HepG2 (cell line): ENCODE measurements at regions not wholly inside any gene's neighbourhood (a gene's known extent, or its start where the extent isn't known, plus 50 kb on each side); places are given as distances from the start of the nearest gene placed in this dataset.

Experiments used
- ATAC-seq: fragments of 200-7000 bp; cut with Tn5 transposase; 3 replicates; pipeline ENCODE4 v1.9.1; 2020; ENCODE audit warnings: mild to moderate bottlenecking, moderate library complexity
- BruUV-seq: library from RNA; stranded (reverse); fragments of 400-500 nt; replicated peaks from 2 replicates; lab custom pipeline; 2021; lab: Mats Ljungman, UMichigan
- CTCF ChIA-PET: fragments of 300-600 bp; formaldehyde crosslinking; extraction: SDS; loops from one replicate; lab custom pipeline; 2021; ENCODE audit warnings: low total read pairs, inconsistent platforms, low intra/inter-chr PET ratio; lab: Yijun Ruan, JAX
- POLR2A ChIA-PET: fragments of 350-600 bp; sonication (Branson Sonifier 250); formaldehyde crosslinking; loops from one replicate; lab custom pipeline; 2020; ENCODE audit warnings: antibody characterized with exemption, inconsistent platforms; lab: Yijun Ruan, JAX
- DNase-seq: peaks from one replicate; pipeline ENCODE4 v3.0.0-alpha.2; 2015; ENCODE audit warnings: low spot score
- FAIRE-seq: peaks from 3 replicates; lab custom pipeline; 2011; peaks lifted over from hg19 to GRCh38; lab: Jason Lieb, UNC
- H2AFZ ChIP-seq: one replicate; pipeline ENCODE4 v1.6.1; 2011; ENCODE audit warnings: low read length, inconsistent platforms
- H3K27ac ChIP-seq: fragments of 300-600 bp; 3 replicates; pipeline ENCODE4 v1.8.0; 2011; ENCODE audit warnings: mixed run types, mild to moderate bottlenecking, mixed read lengths, low read length, inconsistent platforms; ENCODE audit not compliant: insufficient read depth; ENCODE audit errors: extremely low read length
- H3K27me3 ChIP-seq, 2 experiments: fragments of 200-600 bp in 1 of 2; 2 replicates in 1 of 2; 3 replicates in 1 of 2; pipeline versions ENCODE4 v1.6.0 to v1.8.0; 2011; ENCODE audit warnings: low read length in 2 of 2, mild to moderate bottlenecking in 2 of 2, moderate library complexity in 2 of 2, inconsistent platforms in 1 of 2; ENCODE audit not compliant: insufficient read depth in 2 of 2, control insufficient read depth in 1 of 2
- H3K36me3 ChIP-seq, 2 experiments: fragments of 200-600 bp in 1 of 2; replicated peaks in 1 of 2; 2 replicates in 1 of 2; 3 replicates in 1 of 2; pipeline versions ENCODE4 v1.5.1 to v1.8.0; 2011; ENCODE audit warnings: low read length in 2 of 2, inconsistent platforms in 1 of 2; ENCODE audit not compliant: insufficient read depth in 2 of 2, control insufficient read depth in 1 of 2
- H3K4me1 ChIP-seq: 2 replicates; pipeline ENCODE4 v1.5.1; 2012; ENCODE audit warnings: low read length, inconsistent platforms; ENCODE audit not compliant: insufficient read depth
- H3K4me2 ChIP-seq: 2 replicates; pipeline ENCODE4 v1.6.0; 2011; ENCODE audit warnings: low read depth, low read length, inconsistent platforms
- H3K4me3 ChIP-seq, 3 experiments: fragments of 200-600 bp in 1 of 3; sonication (generic), shearing (Covaris generic) in 1 of 3; replicated peaks in 1 of 3; 2 replicates each; pipeline ENCODE4 v1.5.1; 2011 to 2016; ENCODE audit warnings: low read length in 3 of 3, inconsistent platforms in 2 of 3, low read depth in 2 of 3, mild to moderate bottlenecking in 2 of 3, control low read depth in 1 of 3, mixed read lengths in 1 of 3; ENCODE audit not compliant: insufficient read depth in 1 of 3
- H3K79me2 ChIP-seq: one replicate; pipeline ENCODE4 v1.6.1; 2011; ENCODE audit warnings: low read length, inconsistent platforms; ENCODE audit not compliant: insufficient read depth
- H3K9ac ChIP-seq: 2 replicates; pipeline ENCODE4 v1.6.0; 2011; ENCODE audit warnings: mild to moderate bottlenecking, low read depth, low read length, inconsistent platforms; ENCODE audit not compliant: insufficient read depth
- H3K9me3 ChIP-seq: 2 replicates; pipeline ENCODE4 v1.5.1; 2012; ENCODE audit warnings: mild to moderate bottlenecking, low read length
- H4K20me1 ChIP-seq: 2 replicates; pipeline ENCODE4 v1.6.0; 2011; ENCODE audit warnings: inconsistent platforms, mild to moderate bottlenecking, low read length, moderate library complexity; ENCODE audit not compliant: insufficient read depth
- DPF2 ChIP-seq: sonication (generic); formaldehyde crosslinking; IDR thresholded peaks from 2 replicates; pipeline ENCODE4 v1.4.0; 2020; ENCODE audit warnings: mild to moderate bottlenecking, low read depth, missing genetic modification reagents, borderline replicate concordance
- HIVEP1 ChIP-seq: sonication (generic); formaldehyde crosslinking; IDR thresholded peaks from 2 replicates; pipeline ENCODE4 v1.4.0; 2020; ENCODE audit warnings: mild to moderate bottlenecking, missing genetic modification reagents
- PHB2 ChIP-seq: fragments of 450-650 bp; IDR thresholded peaks from 2 replicates; pipeline ENCODE4 v1.6.1; 2018; ENCODE audit not compliant: partially characterized antibody
- REXO4 ChIP-seq: sonication (generic); formaldehyde crosslinking; IDR thresholded peaks from 2 replicates; pipeline ENCODE4 v1.8.0; 2022; ENCODE audit warnings: missing genetic modification reagents, mild to moderate bottlenecking, borderline replicate concordance
- ZBTB7B ChIP-seq: sonication (generic); formaldehyde crosslinking; IDR thresholded peaks from 2 replicates; pipeline ENCODE4 v1.4.0; 2020; ENCODE audit warnings: missing genetic modification reagents
- ZNF24 ChIP-seq: fragments of 450-650 bp; IDR thresholded peaks from 2 replicates; pipeline ENCODE4 v1.6.1; 2017; ENCODE audit warnings: antibody characterized with exemption, mild to moderate bottlenecking
- ZNF337 ChIP-seq: sonication (generic); formaldehyde crosslinking; IDR thresholded peaks from 2 replicates; pipeline ENCODE4 v1.5.1; 2020; ENCODE audit warnings: missing genetic modification reagents, low read depth, mild to moderate bottlenecking, borderline replicate concordance
- ZNF550 ChIP-seq: sonication (generic); formaldehyde crosslinking; IDR thresholded peaks from 2 replicates; pipeline ENCODE4 v1.4.0; 2020; ENCODE audit warnings: mild to moderate bottlenecking, missing genetic modification reagents, borderline replicate concordance
- WGBS: methylation state at CpG from one replicate; pipeline ENCODE4 v1.1.6; 2017; ENCODE audit warnings: low lambda C conversion rate; 5-methylcytosine and 5-hydroxymethylcytosine counted together
- in situ Hi-C: cut with HindIII; loops from 2 replicates; pipeline ENCODE4 v1.10.0; 2017; ENCODE audit warnings: low pct_unique_long_range_greater_than_20kb; ENCODE audit not compliant: extremely low pct_ligation_motif_present
- intact Hi-C: fragments of 100-400 bp; cut with micrococcal nuclease; formaldehyde crosslinking; loops from one replicate; pipeline ENCODE4 v1.10.0; 2022; ENCODE audit not compliant: unreplicated experiment
- TF ChIP-seq, protein P1 (sequence below), 2 experiments: sonication (generic) in 1 of 2; formaldehyde crosslinking in 1 of 2; IDR thresholded peaks; 2 replicates each; pipeline versions ENCODE4 v1.4.0 to v1.6.1; 2016 to 2020; ENCODE audit warnings: borderline replicate concordance in 1 of 2, low read depth in 1 of 2, mild to moderate bottlenecking in 1 of 2, missing genetic modification reagents in 1 of 2
- TF ChIP-seq, protein P2 (sequence below): IDR thresholded peaks from 2 replicates; pipeline ENCODE4 v1.6.1; 2012; ENCODE audit warnings: low read length, improper control_type of control experiment
- TF ChIP-seq, protein P3 (sequence below): sonication (generic); formaldehyde crosslinking; IDR thresholded peaks from 2 replicates; pipeline ENCODE4 v1.4.0; 2020; ENCODE audit warnings: mild to moderate bottlenecking, missing genetic modification reagents

- TF ChIP-seq, protein P1, sequence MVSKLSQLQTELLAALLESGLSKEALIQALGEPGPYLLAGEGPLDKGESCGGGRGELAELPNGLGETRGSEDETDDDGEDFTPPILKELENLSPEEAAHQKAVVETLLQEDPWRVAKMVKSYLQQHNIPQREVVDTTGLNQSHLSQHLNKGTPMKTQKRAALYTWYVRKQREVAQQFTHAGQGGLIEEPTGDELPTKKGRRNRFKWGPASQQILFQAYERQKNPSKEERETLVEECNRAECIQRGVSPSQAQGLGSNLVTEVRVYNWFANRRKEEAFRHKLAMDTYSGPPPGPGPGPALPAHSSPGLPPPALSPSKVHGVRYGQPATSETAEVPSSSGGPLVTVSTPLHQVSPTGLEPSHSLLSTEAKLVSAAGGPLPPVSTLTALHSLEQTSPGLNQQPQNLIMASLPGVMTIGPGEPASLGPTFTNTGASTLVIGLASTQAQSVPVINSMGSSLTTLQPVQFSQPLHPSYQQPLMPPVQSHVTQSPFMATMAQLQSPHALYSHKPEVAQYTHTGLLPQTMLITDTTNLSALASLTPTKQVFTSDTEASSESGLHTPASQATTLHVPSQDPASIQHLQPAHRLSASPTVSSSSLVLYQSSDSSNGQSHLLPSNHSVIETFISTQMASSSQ (IDR thresholded peaks at IDR 0.05; ENCODE audit: low read depth): no peak
- TF ChIP-seq, protein P1 (CRISPR knock-in tag; IDR thresholded peaks at IDR 0.05; ENCODE audit: borderline replicate concordance): no peak
- TF ChIP-seq DPF2 (no peak), REXO4 (CRISPR knock-in tag) (no peak), PHB2 (no peak)
- TF ChIP-seq, all 625 proteins: peak for 0
These were observed 302.5 kb upstream of the UGT8 start (continued) for GRCh38 chr4:114296126-114296525.

- Histone ChIP-seq H4K20me1 (no peaks in the 10 kb centered on the region), H3K4me3 (no peak overlapping the region), H2AFZ (no peak overlapping the region), H3K4me1 (no peaks in the 10 kb centered on the region), H3K9me3 (no peaks in the 10 kb centered on the region), H3K4me2 (no peak overlapping the region), H3K9ac (no peak overlapping the region), H3K36me3 (no peaks in the 10 kb centered on the region), H3K79me2 (no peaks in the 10 kb centered on the region), H3K27me3 (no peaks in the 10 kb centered on the region; a peak in 1 of 5 replicates), H3K27ac (no peak overlapping the region)
- in situ Hi-C loops (no loop called here), intact Hi-C loops (no loop called here)
- ChIA-PET POLR2A (no interaction called here), CTCF (no interaction called here)
- FAIRE-seq: no peak
- DNase-seq: no peak
- WGBS: 28% methylated on average over 2 of the region's 2 CpGs
- no peak for ATAC-seq
- BruUV-seq: no TSS peak
- TF ChIP-seq ZBTB7B (no peak), ZNF337 (CRISPR knock-in tag) (no peak), ZNF550 (no peak), HIVEP1 (CRISPR knock-in tag) (no peak), ZNF24 (no peak)
- TF ChIP-seq, protein P2, sequence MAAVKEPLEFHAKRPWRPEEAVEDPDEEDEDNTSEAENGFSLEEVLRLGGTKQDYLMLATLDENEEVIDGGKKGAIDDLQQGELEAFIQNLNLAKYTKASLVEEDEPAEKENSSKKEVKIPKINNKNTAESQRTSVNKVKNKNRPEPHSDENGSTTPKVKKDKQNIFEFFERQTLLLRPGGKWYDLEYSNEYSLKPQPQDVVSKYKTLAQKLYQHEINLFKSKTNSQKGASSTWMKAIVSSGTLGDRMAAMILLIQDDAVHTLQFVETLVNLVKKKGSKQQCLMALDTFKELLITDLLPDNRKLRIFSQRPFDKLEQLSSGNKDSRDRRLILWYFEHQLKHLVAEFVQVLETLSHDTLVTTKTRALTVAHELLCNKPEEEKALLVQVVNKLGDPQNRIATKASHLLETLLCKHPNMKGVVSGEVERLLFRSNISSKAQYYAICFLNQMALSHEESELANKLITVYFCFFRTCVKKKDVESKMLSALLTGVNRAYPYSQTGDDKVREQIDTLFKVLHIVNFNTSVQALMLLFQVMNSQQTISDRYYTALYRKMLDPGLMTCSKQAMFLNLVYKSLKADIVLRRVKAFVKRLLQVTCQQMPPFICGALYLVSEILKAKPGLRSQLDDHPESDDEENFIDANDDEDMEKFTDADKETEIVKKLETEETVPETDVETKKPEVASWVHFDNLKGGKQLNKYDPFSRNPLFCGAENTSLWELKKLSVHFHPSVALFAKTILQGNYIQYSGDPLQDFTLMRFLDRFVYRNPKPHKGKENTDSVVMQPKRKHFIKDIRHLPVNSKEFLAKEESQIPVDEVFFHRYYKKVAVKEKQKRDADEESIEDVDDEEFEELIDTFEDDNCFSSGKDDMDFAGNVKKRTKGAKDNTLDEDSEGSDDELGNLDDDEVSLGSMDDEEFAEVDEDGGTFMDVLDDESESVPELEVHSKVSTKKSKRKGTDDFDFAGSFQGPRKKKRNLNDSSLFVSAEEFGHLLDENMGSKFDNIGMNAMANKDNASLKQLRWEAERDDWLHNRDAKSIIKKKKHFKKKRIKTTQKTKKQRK: no peak
- TF ChIP-seq, protein P3, sequence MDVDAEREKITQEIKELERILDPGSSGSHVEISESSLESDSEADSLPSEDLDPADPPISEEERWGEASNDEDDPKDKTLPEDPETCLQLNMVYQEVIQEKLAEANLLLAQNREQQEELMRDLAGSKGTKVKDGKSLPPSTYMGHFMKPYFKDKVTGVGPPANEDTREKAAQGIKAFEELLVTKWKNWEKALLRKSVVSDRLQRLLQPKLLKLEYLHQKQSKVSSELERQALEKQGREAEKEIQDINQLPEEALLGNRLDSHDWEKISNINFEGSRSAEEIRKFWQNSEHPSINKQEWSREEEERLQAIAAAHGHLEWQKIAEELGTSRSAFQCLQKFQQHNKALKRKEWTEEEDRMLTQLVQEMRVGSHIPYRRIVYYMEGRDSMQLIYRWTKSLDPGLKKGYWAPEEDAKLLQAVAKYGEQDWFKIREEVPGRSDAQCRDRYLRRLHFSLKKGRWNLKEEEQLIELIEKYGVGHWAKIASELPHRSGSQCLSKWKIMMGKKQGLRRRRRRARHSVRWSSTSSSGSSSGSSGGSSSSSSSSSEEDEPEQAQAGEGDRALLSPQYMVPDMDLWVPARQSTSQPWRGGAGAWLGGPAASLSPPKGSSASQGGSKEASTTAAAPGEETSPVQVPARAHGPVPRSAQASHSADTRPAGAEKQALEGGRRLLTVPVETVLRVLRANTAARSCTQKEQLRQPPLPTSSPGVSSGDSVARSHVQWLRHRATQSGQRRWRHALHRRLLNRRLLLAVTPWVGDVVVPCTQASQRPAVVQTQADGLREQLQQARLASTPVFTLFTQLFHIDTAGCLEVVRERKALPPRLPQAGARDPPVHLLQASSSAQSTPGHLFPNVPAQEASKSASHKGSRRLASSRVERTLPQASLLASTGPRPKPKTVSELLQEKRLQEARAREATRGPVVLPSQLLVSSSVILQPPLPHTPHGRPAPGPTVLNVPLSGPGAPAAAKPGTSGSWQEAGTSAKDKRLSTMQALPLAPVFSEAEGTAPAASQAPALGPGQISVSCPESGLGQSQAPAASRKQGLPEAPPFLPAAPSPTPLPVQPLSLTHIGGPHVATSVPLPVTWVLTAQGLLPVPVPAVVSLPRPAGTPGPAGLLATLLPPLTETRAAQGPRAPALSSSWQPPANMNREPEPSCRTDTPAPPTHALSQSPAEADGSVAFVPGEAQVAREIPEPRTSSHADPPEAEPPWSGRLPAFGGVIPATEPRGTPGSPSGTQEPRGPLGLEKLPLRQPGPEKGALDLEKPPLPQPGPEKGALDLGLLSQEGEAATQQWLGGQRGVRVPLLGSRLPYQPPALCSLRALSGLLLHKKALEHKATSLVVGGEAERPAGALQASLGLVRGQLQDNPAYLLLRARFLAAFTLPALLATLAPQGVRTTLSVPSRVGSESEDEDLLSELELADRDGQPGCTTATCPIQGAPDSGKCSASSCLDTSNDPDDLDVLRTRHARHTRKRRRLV (CRISPR knock-in tag): no peak
These were observed 296.1 kb upstream of the UGT8 start for GRCh38 chr4:114302472-114302871.
